ENCODE measurements at regions not wholly inside any gene's neighbourhood (a gene's known extent, or its start where the extent isn't known, plus 50 kb on each side); places are given as distances from the start of the nearest gene placed in this dataset.

GRCh38 chr2:191526091-191526490, 151.8 kb upstream of the NABP1 start:
- TF ChIP-seq CTCF (IDR thresholded peaks at IDR 0.05) (no peak), POLR2AphosphoS5 (IDR thresholded peaks at IDR 0.05) (no peak), POLR2A (IDR thresholded peaks at IDR 0.05) (no peak)
